ENCODE measurements at regions not wholly inside any gene's neighbourhood (a gene's known extent, or its start where the extent isn't known, plus 50 kb on each side); places are given as distances from the start of the nearest gene placed in this dataset.
"Not testable (repeated sequence)": the region's sequence is repeated elsewhere in the genome, so short reads cannot be mapped to it uniquely, and the experiment has no call there.

GRCh38 chr11:123344188-123344587 is 85.9 kb upstream of the GRAMD1B start:
- not testable (repeated sequence) for TF ChIP-seq EZH2phosphoT487, CTCF (IDR thresholded peaks at IDR 0.05; ENCODE audit: low read length)

Data from MM.1S (cell line).